Stimulated activated CD8-positive, alpha-beta memory T cell treated with anti-CD3 and anti-CD28 coated beads, Interleukin-4, amount 100 ng/mL, for 4 hours (primary cell): ENCODE measurements at regions not wholly inside any gene's neighbourhood (a gene's known extent, or its start where the extent isn't known, plus 50 kb on each side); places are given as distances from the start of the nearest gene placed in this dataset.
"Not testable (repeated sequence)": the region's sequence is repeated elsewhere in the genome, so short reads cannot be mapped to it uniquely, and the experiment has no call there.

Source experiments
- DNase-seq, 2 donors: peaks; one replicate each; pipeline ENCODE4 v3.0.0-alpha.2; 2020; ENCODE audit warnings: low read depth in 2 of 2, low spot score in 1 of 2

DNA sequence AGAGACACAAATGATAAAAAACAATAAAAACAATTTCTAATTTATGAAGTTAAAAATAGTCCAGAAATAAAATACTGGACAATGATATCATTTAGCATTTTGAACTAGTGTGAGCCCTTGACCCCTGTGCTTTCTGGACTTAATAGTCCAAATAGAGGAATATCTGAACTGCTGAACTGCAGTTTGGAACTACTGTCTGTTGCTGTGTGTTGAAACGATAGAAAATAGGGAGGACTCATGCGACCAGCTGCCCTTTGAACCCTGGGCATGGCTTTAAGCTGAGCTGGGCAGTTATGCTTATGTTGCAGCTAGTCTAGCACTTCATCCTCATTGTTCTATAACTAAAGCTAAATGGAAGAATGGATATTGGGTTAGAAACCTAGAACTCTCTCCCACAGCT is 99.5 kb downstream of the FMR1NB start:
- no peak for DNase-seq

DNA sequence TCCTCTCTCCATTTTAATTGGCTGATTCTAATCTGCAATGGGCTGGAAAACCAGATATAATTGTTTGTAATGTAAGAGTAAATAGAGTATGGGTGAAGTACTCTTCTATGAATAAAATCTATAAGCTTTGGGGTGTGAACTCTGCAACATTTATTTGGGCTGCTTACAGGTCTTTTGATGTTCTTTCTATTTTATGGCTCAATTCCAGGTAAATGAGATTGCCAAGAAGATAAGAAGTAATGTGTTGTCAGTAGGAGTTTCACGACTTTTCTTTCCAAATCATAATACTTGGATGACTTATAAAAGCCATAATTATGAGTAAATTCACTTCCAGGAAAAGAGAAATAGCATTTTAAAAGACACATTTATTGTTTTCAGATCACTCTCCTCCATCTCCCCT is 103.5 kb downstream of the FMR1NB start:
- DNase-seq: no peak

DNA sequence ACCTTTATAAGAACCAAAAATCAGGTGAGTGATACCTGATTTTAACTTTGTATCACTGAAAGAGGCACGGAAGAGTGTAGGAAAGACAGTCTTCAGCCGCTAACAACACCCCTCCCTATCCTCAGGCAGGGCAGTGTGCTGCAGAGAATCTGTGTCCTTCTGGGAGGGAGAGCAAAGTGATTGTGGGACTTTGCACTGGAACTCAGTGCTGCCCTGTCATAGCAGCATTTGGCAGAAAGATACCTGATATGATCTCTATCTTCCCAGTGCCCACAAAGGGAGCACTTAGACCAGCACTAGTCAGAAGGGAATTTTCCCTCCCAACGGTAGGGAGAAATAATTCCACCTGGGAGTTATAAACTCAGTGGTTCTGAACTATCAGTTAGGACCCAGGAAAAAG is 139.0 kb downstream of the FMR1NB start:
- no peak for DNase-seq

DNA sequence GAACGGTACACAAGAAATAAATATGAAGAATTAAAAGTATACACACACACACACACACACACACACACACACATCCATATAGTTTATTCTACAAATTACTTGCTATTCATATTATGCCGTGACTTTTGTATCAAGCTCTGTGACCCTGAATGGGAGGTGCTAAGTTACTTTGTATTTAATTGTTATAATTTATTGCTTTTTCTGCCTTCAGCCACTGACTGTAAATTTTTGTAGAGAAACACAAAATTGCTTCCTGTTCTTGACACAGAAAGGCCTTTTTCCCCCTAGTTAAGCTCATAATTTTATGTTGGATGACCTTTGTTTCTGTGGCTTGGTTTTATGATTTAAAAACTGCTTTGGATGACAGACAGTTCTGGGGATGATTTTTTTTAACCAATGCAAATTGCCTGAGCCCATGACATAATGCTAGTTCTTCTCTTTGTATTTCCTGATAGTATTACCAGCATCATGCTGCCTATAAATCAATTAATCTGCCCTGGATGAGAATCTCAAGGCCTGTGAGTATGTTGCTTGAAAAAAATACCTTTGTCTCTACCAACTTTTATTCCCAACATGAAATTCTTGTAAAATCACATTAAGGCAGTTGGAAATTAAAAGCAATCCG is 140.0 kb downstream of the FMR1NB start:
- no peak for DNase-seq

DNA sequence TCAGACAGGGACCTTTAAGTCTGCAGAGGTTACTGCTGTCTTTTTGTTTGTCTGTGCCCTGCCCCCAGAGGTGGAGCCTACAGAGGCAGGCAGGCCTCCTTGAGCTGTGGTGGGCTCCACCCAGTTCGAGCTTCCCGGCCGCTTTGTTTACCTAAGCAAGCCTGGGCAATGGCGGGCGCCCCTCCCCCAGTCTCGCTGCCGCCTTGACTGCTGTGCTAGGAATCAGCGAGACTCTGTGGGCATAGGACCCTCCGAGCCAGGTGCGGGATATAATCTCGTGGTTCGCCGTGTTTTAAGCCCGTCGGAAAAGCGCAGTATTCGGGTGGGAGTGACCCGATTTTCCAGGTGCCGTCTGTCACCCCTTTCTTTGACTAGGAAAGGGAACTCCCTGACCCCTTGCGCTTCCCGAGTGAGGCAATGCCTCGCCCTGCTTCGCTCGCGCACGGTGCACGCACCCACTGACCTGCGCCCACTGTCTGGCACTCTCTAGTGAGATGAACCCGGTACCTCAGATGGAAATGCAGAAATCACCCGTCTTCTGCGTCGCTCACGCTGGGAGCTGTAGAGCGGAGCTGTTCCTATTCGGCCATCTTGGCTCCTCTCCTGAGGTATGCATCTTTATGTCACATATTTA is 147.9 kb downstream of the FMR1NB start:
- not testable (repeated sequence) for DNase-seq

DNA sequence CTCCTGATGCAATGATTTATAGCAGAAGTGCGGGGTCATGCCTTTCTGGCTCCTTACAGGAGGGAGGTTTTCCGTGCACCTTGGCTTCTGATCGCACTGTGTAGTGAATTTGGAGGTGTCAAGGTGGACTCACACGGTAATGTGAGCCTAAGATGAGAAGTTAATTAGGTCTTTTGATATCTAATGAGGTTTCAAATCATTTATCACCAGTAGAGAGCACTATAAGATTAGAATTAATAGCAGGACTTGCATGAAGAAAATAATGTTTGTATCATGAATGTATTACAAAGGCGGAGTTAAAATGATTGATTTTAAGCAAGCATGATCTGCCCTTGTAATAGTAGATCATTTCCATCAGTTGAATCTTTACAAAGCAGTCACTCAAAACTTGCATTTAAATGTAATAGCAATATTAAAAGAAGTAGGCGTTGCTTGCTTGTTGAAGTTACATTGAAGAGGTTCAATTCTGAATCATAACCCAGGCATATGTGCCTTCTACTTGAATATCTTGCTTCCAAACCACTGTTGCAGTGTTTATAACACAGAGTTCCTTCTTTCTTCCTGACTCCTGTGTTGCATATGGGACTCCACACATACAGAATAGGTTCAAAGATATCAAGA is 152.1 kb downstream of the FMR1NB start:
- DNase-seq: no peak

DNA sequence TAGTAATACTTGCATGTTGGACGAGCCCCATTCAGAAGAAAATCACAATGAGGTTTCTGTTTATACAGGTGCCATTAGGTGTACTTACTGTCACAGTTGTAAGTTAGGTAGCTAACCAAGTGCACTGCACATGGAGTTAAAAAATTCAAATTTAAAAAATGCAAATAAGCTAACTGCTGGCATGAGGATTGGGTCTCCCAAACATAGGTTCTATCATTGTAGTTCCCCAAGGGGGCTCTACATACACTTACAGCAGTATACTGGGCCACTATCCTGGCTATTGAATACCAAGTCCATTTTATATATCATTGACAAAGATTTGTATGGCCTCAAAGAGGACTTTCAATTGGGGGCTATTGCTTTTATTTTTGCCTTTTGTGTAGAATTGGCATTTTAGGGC is 153.4 kb downstream of the FMR1NB start:
- no peak for DNase-seq

DNA sequence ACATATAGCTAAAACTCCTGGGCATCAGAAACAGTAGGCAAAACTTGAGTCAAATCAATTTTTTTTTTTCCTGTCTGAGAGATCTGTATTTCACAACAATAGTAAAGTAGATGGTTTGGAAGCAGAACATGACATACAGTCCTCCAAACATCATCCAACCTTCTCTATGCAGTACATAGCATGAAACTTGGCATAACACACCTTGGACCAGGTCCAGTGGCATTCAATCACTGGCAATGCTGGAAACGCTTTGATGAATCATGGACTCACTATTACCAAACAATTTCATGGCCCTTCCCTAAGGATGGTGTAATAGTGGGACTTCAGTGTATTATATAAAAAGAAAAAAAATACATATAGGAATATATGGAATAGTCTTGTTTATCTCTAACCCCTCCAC is 154.6 kb downstream of the FMR1NB start:
- no peak for DNase-seq

DNA sequence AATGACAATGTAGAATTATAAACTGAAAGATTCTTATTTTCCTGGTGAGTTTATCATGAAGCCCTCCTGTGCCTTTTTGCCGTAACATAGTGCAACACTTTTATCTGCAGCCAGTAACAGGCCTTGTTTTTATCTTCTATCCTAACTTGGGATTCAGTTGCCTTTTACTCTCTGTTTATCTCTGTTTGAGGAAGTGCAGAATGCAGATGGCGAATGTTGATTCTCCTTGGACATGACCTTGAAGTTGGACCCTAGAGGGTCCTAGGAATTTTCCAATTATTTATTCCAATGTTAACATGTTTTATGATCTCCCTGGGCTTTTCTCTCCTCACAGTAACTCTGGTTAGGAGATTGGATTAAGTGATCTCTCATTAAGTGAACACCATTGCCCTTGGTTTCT is 165.0 kb downstream of the FMR1NB start:
- DNase-seq: no peak

DNA sequence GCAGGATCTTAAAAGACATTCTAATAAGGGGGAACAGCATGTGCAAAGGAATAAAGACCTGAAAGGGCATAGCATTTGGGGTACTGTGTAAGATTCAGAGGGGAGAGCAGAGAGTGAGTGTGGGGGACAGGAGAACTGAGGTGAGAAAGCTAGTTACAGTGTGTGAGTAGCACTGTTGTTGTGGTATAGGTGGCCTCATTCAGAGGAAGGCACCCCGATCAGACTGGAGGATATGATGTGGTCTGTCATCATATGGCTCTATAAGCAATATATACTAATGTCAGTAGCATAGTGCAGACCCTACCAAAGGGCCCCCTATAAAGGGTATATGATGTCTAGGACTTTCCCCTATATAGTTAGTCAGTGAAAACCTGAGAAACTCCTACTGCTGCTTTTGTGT is 175.8 kb downstream of the FMR1NB start:
- no peak for DNase-seq

DNA sequence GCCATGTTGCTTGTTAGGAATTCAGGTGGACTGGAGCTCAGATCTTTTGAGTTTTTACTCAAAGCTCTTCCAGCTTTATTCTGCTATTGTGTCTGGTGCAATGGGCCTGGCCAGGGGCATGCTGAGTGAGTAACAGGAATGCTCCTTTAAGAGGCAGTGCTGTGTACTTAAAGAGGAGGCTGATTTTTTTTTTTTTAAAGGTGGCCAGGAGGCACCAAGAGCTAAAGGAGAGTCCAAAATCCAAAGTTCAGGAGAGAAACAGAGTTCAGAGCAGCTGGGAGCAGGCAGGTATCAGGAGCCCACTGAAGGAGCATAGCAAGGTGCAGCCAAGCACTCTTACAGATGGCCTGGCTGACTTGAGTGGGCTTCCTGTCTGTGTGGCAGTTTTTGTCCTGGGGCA is 178.7 kb downstream of the FMR1NB start:
- no peak for DNase-seq

DNA sequence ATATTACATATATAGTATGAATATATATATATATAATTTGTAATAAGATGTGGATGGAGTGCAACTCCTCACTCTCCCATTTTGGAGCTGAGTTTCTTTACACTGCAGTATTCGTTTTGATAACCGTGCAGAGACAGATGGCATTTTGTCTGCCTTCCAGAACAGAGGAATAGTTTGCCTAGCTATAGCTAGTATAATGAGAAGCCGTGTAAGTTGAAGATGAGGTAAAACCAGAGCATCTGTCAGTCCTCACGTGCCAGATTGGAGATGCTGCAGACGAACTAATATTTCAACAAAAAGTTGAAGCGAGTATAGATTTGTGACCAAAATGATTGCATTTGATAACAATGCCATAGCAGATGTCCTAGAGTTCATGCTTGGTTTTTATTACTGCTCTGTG is 180.6 kb downstream of the FMR1NB start:
- DNase-seq: no peak

DNA sequence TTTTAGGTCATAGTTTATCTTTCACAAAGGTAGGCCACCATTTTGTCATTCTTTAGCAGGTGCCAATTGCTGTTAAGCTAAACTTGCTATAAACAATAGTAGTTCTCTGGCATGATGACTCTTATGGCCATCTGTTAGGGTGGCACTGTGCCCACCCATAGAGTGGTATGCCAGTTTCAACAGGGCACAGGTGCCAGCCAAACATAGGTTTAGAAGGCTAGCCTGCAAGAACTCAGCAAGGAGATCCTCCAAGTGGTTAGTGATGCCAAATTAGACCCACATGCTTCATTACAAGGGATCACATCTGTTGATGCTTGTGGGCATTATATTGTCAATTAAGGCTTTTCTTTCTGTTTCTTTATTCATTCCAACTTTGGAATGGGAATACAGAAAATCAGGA is 204.5 kb downstream of the FMR1NB start:
- no peak for DNase-seq

DNA sequence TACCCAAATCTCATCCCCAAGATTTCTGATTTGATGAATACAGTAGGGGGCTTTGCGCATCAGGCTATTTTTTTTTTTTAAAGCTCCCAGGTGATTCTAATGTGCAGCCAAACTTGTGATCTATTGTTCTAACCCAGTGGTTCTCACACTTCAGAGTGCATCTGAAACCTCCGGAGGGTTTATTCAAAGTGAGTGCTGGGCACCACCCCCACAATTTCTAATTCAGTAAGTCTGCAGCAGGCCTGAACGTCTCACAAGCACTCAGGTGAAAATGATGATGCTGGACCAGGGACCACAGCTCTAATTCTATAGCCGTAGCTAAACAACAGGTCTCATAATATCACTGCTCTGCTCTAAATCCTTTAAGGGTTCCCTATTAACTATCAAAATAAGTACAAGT is 211.4 kb downstream of the FMR1NB start:
- no peak for DNase-seq

DNA sequence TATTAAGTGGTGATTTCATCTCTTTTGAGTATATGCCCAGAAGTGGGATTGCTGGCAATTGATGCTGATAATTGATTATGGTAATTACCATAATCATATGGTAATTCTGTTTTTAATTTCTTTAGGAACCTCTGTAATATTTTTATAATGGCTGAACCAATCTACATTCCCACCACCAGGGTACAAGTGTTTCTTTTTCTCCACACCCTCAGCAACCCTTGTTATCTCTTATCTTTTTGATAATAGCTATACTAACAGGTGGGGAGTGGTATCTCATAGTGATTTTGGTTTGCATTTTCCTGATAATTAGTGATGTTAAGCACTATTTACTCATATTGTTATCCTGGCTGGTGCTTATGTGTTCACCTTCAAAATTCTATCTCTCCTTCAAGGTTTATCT is 212.6 kb downstream of the FMR1NB start:
- DNase-seq: no peak

DNA sequence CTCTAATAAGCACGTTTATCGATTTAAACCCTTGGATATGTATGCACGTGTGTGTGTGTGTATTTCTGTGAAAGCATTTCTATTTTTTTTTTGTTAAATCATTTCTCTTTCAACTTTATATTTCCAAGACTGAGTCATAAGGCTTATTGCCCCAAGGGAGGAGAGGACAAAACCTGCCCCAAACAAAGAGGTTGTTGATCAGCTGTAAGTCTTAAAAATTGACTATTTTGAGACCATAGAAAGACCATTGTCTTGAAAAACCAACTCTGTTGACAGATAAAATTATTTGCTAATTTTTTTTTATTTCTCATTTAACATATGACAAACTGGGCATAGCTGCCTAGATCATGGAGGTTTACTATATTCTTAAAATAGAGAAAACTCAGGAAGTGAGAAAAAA is 222.4 kb downstream of the FMR1NB start:
- DNase-seq: no peak

DNA sequence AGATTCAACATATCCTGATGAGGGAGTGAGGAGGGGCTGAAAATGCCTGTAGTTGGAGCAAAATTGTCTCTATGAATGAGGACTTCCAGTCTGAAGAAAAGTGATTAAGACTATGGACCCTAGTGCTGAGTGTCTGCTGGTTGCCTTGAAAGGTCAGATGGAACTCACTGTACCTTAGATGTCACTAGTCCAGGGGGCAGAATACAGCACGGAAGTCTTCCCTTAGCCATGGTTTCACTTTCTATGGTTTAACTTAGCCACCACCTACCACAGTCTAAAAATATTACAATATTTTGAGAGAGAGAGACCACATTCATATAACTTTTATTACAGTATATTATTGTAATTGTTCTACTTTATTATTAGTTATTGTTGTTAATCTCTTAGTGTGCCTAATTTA is 223.1 kb downstream of the FMR1NB start:
- DNase-seq: no peak

DNA sequence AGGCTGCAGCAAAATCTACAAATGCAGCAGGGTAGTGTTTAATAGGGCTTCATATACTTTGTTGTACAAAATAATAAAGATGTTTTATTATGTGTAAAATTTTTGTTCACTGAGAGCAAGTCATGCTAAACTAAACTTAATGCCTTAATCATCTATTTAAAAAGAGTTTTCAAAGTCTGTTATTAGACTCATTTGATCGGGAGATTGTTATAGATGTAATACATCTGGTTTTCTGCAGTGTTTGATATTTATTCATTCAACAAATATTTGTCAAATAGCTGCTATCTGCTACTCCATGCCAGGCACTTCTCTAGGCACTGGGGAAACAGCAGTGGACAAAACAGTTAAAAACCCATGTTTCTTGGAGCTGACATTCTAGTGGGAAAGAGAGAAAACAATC is 233.6 kb downstream of the FMR1NB start:
- no peak for DNase-seq

DNA sequence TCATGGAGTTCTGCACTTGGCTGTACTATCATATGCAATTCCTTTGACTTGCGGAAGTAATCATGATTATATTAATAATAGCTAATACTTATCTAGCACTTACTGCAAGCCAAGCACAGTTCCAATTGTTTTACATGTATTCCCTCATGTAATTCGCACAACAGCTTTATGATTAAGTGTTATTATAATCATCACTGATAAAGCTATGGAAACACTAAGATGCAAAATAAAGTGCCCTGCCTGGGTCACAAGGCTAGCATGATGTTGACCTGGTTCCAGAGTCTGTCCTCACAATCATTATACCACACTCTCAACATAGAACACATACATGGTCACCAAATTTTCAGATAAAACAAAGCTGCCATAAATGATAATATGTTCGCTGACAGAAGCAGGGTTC is 234.6 kb downstream of the FMR1NB start:
- DNase-seq: no peak

DNA sequence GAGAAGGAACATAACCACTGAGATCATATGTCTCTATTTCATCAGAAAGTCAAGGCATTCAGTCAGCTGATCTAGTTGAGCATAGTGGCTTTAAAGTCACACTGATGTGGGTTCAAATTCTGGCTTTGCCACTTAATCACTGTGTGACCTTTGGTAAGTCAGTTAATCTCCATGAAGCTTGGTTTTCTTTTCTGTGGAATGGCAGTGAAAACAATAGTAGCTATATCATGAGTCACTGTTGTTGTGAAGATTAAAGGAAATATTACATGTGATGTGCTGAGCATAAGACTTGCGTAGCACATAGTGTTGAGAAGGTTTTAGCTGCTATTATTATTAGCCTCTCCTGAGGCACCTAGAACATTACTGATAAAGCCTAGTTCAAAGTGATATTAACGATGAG is 242.2 kb downstream of the FMR1NB start:
- DNase-seq: no peak

DNA sequence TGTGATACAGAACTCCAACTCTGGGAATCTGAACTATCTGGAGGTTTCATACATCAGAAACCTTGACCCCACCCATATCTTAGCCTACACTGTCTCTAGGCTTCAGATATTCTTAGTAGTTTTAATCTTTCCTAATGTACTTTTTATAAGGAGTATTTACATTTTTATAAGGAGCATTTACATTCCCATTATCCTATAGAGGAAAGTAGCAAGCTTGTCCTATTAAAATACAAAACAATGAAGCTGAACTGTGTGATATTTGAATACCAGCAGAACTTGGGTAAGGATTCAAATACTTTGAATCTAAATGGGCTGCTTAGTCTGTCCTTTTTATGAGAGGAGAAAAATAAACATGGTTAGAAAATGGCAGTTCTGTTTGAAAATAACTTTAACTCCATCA is 247.4 kb downstream of the FMR1NB start:
- DNase-seq: no peak

DNA sequence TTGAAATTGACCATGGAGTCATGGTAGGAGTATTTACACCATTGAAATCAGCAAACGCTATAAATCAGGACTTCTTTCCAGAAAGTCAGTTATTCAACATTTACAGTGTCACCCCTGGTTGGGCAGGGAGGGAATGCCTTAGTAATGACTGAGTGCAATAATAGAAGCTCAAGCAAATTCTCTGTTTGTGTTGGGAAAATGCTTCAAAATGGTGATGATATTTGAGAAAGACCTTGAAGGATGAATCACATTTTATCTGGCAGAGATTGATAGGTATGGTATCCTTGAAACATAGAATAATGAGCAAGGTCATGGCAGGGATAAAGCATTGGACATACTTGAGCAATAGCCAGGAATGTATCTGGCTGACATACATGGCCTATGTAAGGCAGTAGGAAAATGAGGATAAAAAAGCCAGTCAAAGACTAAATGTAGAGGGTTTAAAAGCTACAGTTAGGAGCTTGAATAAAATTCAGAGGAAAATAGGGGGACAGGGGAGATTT is 248.7 kb downstream of the FMR1NB start:
- no peak for DNase-seq

DNA sequence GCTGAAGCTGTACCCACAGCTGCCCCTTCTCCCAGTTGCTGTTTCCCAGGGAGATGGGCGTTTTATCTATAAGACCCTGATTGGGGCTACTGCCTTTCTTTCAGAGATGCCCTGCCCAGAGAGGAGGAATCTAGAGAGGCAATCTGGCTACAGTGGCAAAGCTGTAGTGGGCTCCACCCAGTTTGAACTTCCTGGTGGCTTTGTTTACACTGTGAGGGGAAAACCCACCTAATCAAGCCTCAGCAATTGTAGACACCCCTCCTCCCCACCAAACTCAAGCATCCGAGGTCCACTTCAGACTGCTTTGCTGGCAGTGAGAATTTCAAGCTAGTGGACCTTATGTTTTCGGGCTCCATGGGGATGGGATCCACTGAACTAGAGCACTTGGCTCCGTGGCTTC is 240.4 kb upstream of the AFF2 start:
- DNase-seq: no peak
